ENCODE measurements at regions not wholly inside any gene's neighbourhood (a gene's known extent, or its start where the extent isn't known, plus 50 kb on each side); places are given as distances from the start of the nearest gene placed in this dataset.

DNA sequence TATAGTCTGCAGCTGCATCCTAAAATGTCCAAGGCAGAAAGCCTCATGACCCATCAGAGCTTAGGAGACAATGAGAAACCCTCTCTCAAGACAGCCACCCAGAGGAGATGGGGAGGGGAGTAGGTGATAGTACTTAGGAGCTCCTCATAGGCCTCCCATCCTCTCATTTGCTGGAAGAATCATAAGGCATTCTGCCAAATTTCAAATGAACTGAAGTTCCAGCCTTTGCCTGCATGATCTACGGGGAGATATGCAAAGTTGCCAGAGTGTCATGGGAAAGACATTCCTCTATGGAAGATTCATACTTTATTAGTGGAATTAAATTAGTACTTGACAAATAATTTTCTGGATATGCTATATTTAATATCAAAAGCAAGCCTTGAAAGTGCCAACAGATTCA, 194.1 kb upstream of the GJE1 start:
- TF ChIP-seq EZH2 (IDR thresholded peaks at IDR 0.05; ENCODE audit: insufficient read depth, poor library complexity, severe bottlenecking) (no peak), EZH2phosphoT487 (IDR thresholded peaks at IDR 0.05; ENCODE audit: insufficient read depth, low read depth) (no peak)

All from GM23248 (cell line).